GM18519 (cell line): ENCODE measurements at regions not wholly inside any gene's neighbourhood (a gene's known extent, or its start where the extent isn't known, plus 50 kb on each side); places are given as distances from the start of the nearest gene placed in this dataset.
"Not testable (repeated sequence)": the region's sequence is repeated elsewhere in the genome, so short reads cannot be mapped to it uniquely, and the experiment has no call there.

ENCODE experiments used
- ATAC-seq: cut with Tn5 transposase; IDR thresholded peaks from one replicate; pipeline ENCODE4 v1.9.1; 2021; ENCODE audit warnings: mild to moderate bottlenecking, moderate library complexity; ENCODE audit not compliant: unreplicated experiment, low FRiP score

DNA sequence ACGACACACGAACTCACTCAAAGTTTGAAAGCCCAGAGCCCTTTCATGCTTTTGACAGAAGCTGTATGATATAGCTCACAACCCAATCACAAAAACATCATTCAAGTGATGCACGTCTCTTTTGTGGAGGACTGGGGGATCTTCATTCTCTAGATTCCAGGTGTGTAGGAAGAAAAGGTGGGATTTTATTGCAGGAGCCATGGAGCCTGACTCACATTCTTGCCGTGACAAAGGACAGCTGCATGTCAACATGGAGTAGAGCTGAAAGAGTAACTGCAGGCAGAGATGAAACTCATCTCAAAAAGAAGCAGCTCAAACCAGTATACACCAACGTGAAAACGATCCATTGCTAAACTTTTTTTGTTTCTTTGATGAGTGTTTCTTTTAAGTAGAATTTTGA lies 50.9 kb upstream of the PDE1A start:
- no peak for ATAC-seq

DNA sequence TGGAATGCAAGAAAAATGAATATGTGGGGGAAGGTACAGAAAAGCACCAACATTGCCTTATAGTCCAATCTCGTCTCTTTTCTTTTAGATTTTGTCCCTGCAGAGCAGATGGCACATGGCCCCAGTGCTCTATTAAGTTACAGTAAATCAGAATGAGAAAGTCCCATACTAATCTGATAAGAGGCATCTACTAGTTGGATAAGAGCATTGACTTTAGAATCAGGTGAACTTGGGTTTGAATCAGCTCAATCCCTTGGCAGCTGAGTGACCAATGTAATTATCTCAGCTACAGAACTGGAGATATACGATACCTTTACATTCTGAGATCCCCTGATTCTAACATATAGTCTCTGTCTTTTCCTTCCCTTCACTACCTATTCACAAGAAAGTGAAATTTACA lies 54.8 kb upstream of the PDE1A start:
- ATAC-seq = no peak

DNA sequence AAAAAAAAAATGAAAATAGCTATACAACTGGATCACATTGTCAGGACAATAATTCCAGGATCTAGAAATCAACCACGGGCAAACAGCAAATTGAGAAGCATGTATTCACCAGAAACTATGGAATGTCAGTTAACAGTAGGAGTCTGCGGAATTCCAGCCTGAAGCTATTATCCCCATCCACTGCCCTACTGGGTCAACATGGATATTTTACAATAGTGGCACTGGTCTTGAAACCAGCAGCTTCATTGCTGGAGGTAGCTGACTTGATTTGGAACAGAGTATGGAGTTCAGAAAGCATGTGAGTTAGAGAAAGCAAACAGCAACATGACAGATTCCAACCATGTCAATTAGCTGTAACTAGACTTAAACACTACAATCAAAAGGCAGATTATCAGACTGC lies 55.7 kb upstream of the PDE1A start:
- no peak for ATAC-seq

DNA sequence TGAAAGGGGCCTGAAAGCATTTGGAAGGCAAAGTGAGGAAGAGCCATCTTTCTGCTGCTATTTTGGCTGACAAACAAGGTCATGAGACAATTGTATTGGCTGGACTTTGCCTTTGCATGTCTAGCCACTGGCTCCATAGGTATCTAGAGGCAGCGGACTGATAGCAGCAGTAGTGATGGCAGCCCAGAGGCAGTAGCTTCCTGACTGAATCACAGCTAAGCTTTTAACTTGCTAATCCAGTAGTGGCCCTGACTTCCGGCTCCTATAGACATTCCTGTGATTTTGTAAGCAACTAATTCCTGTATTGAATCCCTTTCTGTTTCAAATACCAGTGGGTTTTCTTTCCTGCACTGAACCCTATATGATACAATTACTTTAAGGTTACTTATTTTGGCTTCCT lies 69.8 kb upstream of the PDE1A start:
- ATAC-seq = no peak

DNA sequence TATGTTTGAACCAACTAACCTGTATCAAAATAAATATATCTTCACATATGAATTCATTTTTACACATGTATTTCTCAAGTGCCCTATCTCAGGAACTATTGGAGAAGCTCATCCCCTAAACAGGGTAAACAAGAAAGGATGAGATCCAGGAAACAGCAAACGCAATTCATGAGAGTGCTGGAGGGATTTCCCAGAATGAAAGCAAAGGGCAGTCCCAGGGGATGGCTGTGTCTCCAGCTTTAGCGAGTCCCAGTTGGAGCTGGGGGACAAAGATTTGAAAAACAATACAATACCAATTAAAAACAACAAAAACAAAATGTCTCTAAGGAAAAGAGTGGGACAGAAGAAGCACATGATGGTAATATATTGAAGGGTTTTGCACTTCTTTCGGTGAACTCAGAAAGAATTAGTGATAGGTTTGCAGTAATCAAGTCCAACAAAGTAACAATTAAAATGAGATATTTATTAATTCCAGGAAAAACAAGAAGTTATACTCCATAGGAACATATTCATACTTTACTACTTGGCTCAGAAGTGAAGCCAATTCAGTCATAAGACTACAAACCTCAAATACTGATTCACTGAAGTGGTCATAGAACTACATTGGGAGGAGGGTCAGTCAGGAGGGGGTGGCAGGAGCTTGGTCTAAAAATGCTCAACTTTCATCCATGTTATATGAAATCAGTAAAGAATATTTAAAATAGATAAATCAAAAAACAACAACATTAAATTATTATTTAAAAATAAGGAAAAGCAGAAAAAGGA lies 73.1 kb upstream of the PDE1A start:
- no peak for ATAC-seq

DNA sequence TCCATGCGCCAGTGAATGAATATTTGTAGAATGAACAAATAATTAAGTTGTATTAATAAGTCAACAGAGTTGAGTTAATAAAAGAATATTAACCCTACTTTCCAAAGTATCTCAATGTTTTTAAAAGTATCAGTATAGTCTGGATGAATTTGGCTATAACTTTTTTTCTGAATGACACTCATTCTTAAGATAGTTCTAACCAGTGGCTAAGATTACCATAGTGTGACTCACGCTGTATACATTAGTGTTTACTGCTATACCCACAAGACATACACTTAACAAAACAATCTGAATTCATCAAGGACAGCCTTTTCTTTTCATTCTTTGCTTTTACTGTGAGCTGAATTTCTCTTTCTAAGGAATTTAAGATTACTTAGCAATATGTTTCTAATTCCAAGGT lies 77.0 kb upstream of the PDE1A start:
- ATAC-seq = no peak

DNA sequence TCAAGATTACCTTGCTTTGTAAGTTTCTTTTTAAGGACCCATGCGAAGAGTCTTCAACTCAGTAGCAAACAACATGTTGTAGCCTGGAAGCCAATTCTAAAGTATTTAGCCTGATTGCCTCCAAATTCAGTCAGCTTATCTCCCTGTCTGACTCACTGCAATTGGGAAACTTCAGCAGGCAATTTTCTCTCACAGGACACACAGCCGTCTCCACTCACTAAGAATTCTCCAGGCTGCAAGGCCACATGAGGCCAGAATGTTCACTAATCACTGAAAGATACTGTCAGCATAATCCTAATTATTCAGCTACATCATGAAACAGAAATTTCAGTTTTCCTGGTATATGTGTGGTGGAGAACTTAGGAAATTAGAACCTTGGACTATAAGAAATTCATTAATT lies 78.1 kb upstream of the PDE1A start:
- no peak for ATAC-seq

DNA sequence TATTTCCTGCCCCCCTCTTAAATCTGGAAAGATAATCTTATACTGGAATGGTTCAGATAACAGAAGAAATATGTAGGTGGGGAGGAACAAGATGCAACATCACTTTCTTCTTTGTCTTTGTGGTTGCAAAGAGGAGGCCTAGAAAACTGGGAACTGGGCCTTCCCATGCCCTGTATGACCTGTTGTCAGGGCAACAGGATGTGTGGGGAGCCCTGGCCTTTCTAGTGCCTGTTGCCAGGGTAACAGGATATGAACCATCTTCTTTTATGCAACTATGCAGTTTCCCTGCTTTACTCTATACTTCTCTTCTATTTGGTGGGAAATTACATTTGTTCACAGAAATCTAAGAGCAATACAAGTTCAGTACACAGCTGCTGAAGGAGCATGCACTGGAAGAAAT lies 79.8 kb upstream of the PDE1A start:
- no peak for ATAC-seq

DNA sequence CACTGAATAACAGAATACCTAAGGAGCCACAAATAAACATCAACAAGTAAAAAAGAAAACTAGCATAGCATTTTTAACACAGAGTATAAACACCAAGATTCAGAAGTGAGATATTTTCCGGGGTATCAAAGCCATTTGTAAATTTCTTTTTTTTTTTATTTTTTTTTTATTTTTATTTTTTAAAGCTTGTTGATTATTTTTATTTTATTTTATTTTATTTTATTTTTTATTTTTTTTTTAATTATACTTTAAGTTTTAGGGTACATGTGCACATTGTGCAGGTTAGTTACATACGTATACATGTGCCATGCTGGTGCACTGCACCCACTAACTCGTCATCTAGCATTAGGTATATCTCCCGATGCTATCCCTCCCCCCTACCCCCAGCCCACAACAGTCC lies 81.7 kb upstream of the PDE1A start:
- not testable (repeated sequence) for ATAC-seq

DNA sequence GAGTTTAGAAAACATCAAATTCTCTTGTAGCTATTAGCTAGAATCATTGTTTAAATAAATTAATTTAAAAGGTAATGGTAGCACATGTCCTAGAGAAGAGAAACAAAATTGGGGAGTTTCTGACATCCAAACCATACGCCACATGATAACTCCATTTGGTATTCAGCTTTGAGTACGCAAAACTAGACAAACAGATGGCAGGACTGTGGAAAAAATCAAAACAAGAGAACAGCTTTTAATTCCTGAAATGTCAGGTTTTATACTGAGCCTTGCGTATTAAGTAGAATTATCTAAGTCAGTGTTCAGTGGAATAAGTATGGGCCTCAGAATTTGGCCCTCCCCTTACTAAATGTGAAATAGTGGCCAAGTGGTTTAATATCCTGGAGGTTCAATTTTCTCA lies 82.4 kb upstream of the PDE1A start:
- ATAC-seq = no peak

DNA sequence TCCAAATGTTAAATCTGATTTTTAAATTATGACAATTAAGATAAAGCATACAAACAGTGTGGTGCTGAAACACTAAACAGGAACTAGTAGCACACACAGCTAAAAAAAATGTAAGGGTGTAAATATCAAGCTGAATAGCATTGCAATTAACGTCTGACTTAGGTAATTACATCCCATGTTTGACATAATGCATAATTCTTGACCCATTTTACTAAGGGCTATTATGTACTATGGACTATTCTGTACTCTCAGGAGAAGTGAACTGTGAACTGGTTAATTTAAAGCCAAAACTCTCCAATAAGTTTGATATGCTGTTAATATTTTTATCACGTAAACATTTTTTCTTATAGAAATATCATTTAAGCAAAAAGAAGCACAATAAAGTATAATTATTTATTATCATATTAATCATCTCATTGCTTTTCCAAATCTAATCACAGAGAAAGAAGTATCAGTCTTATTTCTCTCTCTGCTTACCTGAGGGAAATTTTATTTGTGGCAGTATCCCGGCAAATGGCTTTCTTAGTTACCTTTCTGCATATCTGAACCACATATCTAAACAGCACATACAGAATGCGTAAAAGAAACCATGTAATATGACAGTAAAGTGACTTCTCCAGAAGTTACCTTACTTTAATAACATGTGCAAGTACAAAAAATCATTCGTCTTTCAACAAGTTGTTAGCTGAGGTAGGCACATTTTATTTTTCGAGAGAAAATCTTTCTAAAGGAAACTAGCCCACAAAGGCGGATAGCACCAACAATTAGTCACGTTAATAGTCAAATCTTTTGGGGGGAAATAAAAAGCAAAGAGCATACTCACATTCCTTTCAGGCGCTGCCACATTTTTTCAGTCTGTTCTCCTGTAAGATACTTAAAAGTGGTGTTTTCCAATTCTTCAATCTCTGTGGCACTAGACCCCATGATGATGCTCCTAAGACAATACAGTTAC lies 94.9 kb upstream of the PDE1A start:
- no peak for ATAC-seq

DNA sequence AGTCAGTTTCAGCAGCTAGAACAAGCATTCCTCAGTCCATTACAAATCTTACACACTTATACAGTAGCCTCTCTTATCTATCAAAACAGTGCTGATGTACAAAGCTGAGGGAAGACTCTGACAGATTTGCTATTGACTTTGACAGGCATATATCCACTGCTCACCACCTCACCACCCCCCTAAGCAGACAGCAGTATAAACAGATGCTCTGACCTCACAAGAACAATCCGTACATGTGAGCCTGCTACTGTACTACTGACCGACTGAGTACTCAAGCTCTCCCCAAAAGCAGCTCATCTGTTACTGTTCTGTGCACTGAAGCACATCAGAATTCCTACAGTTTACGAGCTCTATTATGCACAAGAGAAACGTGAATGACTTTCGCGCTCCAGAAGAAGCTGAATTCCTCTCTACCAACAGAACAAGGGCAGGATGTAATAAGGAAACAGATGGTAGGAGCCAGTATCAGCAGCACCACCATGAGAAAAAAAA lies 95.6 kb upstream of the PDE1A start:
- no peak for ATAC-seq

DNA sequence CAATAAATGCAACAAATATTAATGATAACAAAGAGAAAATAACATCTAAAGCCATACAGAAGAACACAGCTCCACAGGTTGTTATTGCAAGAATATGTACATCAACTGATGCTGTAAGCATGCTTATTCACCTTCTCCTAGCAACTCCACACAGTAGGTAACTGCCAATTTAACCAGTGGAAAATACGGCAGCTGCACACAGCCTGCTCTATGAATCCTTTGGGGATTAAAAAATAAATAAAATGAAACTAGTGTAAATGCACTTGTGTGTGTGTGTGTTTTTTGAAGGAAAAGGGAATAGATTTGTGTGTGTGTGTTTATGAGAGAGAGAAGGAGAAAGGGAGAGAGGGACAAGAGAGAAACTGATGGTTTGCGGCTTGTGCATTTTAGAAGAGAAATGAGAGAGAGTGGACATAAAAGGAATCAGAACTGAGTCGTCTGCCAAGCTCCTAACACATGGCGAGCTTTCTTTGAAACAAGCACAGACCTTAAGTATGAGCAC lies 96.2 kb upstream of the PDE1A start:
- no peak for ATAC-seq

DNA sequence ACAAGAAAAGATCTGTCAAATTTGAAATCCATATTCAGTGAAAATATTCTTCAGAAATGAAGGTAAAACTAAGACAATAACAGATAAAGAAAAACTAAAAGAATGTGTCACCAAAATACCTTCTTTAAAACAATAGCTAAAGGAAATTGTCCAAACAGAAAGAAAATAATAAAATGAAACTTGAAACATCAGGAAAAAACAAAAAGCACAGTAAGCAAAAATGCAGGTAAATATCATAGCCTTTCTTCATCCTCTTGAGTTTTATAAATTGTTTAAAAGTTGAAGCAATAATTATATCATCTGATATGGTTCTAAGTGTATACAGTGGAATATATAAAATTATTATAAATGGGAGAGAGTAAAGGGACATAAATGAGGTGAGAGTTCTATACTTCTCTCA lies 103.8 kb upstream of the PDE1A start:
- no peak for ATAC-seq

DNA sequence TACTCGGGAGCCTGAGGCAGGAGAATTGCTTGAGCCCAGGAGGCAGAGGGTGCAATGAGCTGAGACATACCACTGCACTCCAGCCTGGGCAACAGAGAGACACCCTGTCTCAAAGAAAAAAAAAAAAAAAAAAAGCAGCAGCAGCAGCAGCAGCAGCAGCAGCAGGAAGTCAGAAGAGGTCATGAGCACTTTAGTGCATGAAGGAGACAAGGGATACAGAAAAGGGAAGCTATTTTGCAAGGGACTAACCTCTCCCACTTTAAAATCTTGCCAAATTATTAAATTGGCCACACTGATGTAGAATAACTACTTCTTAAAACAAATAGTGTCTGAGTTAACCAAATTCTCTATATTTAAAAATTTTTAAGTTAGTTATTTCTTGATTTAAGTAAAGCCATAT lies 113.4 kb upstream of the PDE1A start:
- no peak for ATAC-seq

DNA sequence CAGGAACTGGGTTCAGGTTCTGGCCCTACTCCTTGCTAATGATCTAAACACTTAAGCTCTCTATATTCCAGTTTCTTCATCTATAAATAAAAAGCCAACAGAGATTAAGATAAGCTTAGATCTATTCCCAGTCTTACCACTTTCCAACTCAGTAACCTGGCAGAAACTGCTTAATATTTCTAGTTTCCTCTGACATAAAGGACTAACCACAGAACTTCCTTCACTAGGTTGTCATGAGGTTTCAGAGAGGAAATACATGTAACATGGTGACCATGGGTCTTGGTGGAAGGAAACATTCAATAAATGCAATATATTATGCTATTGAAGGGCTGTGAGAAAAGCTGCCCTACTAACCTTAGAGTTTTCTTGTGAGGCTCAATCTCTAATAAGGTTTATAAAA lies 114.4 kb upstream of the PDE1A start:
- peak; percentile 70 for ATAC-seq

DNA sequence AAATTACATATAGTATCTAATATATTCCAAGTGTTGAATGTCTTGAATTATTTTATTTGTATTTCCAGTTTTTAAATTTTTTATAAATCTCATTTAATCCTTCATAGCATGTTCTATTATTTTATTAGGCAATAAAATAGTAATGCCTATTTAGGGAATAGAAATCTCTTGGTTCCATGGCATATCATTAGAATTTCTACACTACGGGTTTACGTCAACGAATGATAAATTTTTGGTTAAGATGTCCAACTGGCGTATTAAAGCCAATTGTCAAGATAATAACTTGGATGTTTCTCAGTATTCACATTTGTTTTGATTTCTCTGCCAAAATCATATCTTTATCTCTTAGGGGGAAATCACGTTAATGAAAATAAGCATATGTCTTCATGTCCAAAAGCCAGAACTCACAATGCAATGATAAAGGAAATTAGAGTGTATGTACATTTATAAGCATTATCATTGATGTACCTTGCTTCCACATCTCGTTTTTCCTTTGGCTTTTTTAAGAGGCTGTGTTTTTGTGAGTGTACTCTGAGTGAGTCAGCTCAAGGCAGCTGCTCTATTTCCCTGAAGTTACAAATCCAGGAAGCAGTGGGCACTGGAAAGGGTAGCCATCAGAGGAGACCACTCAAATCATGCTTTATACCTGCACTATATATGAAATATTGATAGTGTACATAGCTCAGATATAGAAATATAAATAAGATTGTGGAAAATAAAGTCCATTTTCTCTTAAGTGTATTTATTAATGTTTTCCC lies 115.8 kb upstream of the PDE1A start:
- no peak for ATAC-seq

DNA sequence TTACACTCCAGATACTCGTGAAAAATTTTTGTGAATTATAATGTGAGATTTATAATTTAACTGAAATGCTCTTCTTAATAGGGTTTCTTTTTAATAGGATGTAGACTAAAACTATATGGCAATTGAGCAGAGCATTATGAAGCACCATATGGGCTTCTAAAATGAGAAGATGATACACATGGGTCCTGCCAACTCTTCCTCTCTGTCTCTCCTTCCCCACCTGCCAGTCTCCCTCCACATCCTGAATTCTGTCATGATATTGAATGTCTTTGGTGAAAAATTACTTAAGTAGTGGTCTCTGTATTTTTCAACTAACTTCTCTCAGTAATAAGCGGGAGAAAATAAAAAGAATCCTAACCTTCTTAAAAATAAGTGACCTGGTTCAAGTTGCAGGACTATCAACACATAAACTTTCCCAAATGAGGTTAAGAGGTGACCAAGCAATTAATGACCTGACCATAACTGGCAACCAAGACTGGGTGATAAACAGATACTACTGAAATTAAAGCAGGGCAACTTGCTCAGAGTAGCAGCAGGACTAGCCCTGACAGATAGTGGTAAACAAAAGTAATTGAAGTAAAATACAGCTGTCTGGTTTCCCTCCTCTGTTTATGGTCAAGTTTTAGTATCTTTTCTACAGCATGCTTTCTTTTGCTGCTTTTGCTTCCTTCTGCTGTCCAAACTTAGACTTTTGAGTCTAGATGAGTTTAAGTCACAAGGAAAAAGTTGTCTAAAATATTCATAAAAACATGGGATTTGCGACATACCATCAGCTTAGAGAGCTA lies 117.1 kb upstream of the PDE1A start:
- ATAC-seq = no peak

DNA sequence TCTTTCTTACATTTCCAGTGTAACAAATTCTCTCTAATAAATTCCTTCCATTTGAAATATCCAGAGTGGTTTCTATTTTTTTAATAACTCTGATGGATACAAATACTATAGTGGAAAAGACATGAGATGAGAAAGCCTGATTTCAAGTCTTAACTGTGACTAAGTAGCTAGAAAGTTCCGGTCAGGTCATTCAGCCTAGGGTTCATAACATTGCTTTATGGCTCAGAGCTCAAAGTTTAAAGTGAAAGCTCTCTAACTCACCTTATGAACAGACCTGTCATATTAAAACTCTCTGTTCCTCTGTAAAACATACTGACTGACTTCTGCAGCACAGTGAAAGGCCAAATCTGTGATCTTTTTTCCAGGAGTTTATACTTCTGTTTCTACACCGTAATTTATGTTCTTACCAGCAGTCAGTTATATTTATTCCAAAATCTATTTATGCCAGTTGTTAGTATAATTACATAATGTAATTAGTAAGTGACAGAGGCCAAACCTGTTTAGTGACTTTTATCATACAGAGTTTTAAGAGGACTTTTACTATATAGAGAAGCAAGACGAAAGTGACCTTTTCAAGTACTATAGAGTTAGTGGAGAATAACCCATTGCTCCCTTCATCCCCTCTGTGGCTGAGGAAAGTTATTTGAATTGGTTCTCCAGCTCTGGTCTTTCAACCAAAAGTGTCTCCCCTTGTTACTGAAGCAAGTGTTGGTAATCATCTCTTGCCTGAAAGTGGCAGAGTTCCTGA lies 118.8 kb upstream of the PDE1A start:
- peak; percentile 69 for ATAC-seq
